HuH-7.5 (cell line): ENCODE measurements at regions not wholly inside any gene's neighbourhood (a gene's known extent, or its start where the extent isn't known, plus 50 kb on each side); places are given as distances from the start of the nearest gene placed in this dataset.

ENCODE experiments used
- DNase-seq: peaks from one replicate; pipeline ENCODE4 v3.0.0; 2011; ENCODE audit warnings: low spot score

DNA sequence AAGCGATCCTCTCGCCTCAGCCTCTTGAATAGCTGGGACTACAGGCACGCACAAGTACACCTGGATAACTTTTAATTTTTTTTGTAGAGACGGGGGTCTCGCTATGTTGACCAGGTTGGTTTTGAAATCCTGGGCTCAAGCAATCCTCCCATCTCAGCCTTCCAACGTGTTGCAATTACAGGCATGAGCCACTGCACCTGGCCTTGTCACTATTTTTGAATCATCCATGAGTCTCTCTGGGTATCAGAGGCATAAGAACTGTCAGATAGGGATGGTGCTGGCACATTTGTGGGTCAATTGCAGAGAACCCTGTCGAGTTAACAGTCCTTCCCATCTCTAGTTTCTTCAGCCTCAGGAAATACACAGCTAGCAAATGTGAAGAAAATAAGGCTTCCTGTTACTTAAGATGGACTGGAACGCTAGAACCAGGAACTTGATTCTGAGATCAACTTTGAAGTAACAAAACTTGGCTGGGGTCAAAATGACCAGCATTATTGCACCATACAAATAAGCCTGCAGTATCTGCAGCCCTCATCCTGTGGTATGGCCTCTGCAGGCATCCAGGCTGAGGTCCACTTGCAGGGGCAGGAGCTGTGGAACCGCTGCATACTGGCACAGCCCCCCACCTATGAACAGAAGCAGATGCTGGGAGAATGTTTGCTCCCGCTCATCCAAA, 124.3 kb upstream of the GADD45A start:
- DNase-seq: no peak

DNA sequence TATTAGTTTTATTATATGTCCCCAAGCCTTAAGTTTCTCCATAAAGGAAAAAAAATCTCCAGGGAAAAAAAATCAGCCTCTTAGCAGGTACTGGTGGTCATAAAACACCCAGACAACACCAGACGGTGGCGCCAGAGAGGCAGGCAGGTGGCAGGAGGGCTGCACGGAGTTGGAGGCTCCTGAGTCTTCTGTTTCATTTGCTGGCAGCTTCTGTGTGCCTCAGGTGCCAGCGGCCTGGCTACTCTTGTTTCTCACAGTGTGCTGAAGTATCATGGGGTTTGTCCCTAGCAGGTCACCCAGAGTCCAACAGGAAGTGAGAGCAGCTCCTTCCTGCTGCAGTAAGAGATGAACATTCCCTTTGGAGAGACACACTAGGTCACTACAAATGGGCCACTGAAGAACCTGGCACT, 123.3 kb upstream of the GADD45A start:
- DNase-seq: peak; percentile 46

GRCh38 chr1:67563684-67564083, 121.3 kb upstream of the GADD45A start:
- DNase-seq: no peak

DNA sequence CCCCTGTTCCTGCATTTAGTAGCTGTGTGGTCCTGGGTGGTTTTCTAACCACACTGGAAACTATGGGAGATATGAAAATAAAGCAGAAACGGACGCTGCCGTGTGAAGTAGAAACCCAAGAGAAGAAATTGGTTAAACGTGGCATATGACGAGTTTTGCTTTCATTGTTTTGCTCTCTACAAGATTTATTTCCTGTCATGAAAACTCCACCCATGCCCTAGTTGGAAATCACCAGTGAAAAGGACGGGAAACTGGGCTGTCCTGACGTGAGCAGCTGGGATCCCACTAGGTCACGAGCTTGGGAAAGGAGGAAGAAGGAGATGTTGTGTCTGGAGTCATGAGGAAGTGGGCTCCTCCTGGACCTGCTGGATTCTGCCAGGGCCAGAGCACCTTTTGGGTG, 120.8 kb upstream of the GADD45A start:
- no peak for DNase-seq

DNA sequence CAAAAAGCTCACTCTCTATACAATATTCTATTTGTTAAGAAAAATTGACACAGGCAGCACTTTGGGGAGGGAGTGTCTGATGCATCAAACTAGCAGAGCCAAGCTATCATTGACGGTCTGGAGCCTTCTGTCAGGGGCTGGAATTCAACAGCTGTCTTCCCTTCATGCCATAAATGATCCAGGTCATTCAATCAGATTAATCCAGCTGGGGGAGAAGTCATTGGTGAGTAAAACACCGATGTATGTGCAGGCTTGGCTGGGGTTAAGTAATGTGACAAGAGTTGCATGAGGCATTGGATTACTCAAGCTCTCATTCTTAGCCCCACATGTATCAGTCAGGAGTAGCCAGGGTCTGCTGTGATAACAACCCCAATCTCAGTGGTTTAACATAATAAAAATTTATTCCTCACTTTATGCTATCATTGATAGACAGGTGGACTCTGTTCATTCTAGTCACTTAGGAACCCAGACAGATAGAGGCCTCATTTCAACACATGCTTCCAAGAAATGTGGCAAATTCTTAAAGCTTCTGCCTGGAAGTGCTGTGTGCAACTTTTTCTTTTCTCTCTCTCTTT, 118.1 kb upstream of the GADD45A start:
- DNase-seq: no peak

DNA sequence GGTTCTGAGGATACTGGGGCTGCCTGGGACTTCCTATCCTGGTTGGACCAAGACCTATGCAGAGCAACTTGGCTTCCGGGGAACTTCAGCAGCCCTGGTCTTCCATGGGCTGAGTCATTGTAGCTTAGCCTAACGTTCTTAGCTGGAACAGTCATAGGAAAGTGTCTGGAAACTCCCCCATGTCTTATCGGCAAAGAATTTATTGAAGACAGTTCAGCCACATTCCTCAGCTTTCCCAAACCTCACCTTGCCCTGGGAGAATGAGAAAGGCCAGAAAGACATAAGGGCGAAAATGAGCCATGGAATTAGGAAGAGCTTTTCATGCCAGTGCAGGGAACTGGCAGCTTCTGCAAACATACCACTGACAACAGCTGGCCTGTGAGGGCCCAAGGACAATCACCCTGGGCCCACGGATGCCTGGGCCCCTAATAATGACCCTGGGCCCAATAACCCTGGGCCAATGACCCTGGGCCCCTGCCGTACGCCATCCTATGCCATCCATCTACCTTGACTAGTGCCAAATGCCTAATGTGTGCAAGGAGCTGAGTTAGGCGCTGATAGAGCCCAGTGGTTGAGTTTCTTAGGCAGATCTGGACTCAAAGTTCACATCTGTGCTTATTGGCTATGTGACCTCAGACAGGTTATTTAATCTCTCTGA, 114.4 kb upstream of the GADD45A start:
- no peak for DNase-seq

DNA sequence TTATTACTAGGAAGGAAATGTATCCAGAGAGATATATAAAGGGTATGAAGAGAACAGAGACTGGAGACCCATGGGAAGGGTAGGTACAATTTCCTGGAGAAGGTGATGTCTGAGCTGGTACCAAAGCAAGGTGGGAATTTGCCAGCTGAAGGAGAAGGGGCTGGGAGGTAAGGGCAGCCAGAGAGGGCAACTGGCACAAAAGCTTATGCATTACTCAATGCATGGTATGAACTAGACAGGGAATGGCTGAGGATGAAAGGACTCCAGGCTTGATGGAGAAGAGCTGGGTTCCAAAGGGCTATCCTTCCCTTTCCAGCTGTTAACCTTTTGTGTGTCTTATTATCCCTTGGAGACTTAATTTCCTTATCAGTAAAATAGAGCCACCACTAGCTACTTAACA, 113.6 kb upstream of the GADD45A start:
- DNase-seq: no peak

DNA sequence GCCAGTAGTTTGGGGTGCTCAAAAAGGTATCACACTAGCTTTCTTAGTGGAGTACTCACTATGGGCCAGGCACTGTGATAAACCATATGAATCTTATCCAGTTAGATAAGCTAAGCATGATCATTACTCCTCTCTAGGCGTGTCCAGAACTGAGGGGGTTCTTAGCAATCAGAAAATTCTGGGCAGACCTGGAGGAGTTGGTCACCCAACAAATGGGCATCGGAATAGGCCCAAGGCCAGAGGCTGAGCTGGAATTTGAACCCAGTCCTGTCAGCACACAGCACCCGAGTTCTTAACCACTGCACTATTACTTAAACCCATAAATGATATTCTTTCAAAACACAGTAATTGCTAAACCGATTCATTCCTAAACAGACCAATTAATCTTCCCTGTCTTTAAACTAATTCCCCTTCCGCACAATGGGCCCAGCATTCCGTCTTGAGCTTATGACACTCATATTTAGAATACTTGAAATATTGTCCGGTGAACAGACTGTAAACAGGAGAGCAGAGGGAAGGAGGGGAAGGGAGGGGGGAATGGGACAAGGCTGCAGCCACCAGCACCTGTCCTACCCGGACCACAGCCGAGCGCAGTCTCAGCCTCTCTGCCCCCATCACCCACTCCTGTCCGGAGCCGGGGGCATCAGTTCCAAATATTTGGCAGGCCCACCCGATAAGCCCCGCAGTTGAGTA, 113.0 kb upstream of the GADD45A start:
- no peak for DNase-seq

DNA sequence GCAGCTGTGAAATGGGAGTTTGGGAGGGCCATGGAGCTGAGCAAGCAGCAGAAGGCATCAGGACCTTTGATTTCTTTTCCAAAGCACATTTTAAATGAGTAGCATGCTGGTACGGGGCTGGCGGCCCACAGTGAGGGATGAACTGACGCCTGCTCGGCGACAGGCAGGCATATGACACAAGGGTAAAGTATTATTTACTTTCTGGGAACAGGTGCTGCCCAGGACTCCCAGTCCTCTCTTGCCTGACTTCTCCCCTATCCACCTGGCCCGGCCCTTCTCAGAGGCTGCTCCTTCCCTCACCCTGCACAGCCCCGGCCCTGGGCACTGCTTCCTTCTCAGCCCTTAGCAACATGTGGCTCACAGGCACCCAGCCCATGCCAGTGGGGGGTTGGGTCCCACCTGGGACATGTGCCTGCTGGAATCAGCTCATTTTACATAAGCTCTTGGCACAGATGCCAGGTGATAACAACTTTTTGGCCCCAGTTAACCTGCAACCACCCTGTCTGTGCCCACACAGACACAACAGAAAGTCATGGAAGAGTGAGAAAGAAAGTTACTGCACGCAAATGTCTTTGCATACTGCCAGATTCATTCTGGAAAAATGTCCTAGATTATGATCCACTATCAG, 112.3 kb upstream of the GADD45A start:
- DNase-seq: no peak

GRCh38 chr1:67573311-67573872, 111.6 kb upstream of the GADD45A start:
- no peak for DNase-seq

DNA sequence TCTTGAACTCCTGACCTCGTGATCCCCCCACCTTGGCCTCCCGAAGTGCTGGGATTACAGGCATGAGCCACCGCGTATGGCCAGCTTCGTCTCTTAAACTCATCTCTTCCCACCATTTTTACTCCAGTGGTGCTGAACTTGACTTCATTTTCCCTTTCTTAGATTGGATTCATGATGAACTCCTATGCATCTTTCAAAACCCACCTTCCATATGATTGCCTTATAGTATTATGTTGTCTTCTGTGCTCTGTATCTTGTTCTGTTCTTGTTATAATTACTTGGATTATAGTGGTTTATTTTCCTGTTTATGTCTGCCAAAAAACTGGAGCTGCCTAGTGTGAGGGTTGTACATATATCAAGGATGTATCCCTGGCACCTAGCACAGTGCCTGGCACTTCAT, 110.8 kb upstream of the GADD45A start:
- no peak for DNase-seq

DNA sequence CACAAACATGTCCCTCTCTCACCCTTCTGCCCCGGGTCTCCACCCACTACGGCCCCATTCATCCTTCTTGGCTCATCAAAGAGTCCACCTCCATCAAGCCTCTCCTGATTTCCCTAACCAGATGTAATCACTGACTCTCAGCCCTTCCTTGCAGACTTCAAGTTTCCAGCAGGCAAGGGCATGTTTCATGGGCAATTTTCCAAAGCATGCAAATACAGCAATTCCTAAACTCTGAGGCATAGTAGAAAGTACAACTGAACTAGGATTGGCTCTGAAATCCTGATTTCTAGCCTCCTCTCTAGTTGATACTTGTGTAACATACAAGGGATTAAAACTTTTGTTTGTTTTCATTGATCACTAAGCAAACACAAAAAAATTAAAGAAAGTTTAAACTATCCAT, 109.1 kb upstream of the GADD45A start:
- no peak for DNase-seq

GRCh38 chr1:67576474-67576873, 108.5 kb upstream of the GADD45A start:
- DNase-seq: no peak

DNA sequence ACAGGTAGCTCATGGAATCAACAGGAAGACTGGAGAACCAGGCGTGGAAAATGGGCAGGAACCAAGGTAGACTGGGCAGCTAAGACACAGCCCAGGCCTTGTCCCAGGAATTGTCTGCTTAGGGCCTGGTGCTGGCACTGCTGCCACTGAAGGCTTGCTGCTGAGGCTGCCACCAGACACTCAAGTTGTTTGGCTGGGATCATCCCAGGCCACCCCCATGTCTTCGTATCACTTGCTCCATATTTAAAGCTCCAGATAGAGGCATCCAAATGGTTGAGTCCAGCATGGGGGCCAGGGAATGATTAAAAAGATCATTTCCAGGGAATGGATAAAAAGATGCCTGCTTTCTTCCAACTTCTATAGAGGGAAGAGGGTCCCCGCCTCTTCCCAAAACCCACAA, 107.4 kb upstream of the GADD45A start:
- no peak for DNase-seq

DNA sequence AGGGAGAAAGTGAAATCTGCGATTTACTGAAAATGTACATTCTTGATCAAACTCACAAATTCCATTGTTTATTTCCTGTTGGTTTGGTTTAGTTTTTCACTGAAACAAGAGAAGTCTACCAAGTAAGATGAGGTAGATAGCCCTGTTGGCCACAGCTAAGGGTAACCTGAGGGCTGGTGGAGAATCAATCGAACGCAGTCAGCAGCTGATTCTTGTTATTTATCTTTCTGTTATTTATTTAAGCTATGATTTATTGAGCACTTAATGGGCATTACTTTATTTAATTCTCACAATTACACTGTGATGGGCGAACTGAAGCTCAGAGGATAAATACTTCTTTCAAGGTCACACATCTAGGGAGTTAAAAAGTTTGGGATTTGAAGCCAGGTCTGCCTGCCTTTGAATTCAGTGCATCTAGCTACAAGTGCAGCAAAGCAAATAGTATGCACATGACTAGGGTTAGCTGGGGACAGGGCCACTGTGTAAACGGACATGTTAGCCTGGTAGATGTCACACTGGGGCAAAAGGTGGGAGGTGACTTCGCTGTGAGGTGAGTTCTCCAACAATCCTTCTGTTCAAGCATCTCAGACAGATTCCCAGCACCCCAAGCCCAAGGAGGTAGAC, 106.5 kb upstream of the GADD45A start:
- peak; percentile 62 for DNase-seq

DNA sequence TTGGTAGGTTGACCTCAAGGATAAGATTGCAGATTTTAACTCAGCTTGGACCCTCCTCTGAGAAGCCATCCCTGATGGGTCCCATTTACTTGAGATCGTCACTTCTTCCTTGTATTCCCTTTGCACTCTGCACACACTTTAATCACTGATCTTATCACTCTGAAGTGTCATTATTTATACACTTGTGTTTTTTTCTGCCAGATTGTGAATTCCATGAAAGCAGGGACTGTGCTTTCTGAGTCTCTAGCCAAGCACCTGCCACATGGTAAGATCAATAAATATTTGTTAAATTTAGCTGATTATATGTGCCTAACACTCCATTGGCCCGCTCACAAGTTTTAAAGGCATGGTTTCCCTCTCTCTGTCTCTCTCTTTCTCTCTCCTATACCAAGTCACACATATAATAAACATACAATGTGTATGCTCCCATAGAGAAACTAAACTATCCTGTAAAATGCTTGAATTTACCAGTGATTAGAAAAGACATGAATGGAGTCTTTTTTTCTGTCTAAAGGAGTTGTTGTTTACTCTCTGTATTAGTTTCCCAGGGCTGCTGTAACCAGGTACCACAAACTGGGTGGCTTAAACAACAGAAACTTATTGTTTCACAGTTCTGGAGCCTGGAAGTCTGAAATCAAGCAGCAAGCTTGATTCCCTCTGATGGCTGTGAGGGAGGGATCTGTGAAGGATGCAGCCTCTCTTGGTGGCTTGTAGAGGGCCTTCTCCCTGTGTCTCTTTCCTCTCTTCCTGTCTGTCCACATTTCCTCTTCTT, 105.2 kb upstream of the GADD45A start:
- DNase-seq: no peak

DNA sequence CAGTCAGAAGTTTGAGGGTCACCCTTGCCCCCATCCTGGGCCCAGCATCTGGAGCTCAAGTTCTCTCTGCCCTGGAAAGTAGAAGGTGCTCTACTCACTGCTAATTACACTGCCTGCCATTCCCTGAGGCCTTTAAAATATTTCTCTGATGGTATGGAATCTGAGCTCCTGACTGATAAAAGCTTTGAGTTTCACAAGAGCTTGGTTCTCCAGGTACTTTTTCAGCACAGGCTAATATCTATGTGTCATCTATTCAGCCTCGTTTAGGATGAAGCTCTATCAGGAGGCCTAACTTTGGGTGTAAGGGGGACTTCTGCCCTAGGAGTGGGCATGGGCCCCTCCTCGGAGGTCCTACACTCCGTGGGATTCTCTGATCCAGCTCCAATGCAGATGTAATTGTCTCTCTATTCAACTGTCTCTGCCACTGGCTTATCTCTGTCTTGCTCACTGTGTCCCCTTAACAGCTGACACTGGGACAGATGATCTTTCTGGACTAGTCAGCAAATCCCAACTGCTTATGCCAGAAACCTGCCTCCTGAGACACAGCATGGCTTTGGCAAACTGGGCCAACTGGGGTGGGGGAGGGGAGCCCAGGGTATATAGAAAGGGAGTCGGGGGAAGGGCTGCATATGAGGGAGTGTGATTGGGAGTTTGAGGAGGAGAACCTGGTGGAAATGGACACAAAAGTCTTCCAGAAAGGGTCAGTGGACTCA, 104.2 kb upstream of the GADD45A start:
- DNase-seq: no peak

- no peak for DNase-seq
Measured at GRCh38 chr1:67582625-67583461, 102.2 kb upstream of the GADD45A start.

DNA sequence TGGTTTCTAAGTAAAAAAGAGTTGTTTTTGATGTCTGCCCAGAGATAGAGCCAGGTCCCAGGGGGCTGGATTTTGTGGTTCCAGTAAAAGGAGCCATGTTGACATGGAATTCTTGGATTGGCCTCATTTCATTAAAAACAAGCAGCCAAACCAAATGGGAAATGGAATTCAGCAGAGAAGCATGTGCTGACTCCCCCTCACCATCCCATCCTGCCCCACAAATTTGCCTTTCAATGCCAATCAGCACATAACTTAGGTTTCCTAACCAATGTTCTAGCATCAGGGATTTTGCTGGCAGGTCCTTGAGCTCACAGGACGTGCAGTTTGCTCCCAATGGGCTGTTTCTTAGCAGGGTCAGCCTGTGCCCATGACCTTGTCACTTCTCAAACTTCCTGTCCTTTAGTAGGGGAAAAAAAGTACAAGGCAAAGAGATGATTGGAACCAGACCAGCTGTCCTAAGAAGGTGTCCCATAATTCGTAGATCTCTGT, 101.5 kb upstream of the GADD45A start:
- no peak for DNase-seq
